ENCODE measurements at regions not wholly inside any gene's neighbourhood (a gene's known extent, or its start where the extent isn't known, plus 50 kb on each side); places are given as distances from the start of the nearest gene placed in this dataset.

- TF ChIP-seq CTCF (IDR thresholded peaks at IDR 0.05 in 8 of 11, conservative IDR thresholded peaks at IDR 0.05 in 3 of 11) (no peak), POLR2A (IDR thresholded peaks at IDR 0.05) (no peak), POLR2AphosphoS5 (IDR thresholded peaks at IDR 0.05) (no peak)
Observed at GRCh38 chrX:27251369-27251768, 211.8 kb downstream of the PPP4R3C start.
